ENCODE measurements at regions not wholly inside any gene's neighbourhood (a gene's known extent, or its start where the extent isn't known, plus 50 kb on each side); places are given as distances from the start of the nearest gene placed in this dataset.

GRCh38 chr14:71472356-71473340, 459.6 kb upstream of the RGS6 start:
- no peak for FAIRE-seq

GRCh38 chr14:71473843-71474242, 458.4 kb upstream of the RGS6 start:
- no peak for FAIRE-seq

- FAIRE-seq, result no peak
Measured at GRCh38 chr14:71474301-71475265, 457.6 kb upstream of the RGS6 start.

- FAIRE-seq, result no peak
Measured at GRCh38 chr14:71475916-71476315, 456.3 kb upstream of the RGS6 start.

GRCh38 chr14:71478542-71478941, 453.7 kb upstream of the RGS6 start:
- no peak for FAIRE-seq

GRCh38 chr14:71481021-71481654, 451.1 kb upstream of the RGS6 start:
- FAIRE-seq, result peak; percentile 50

- no peak for FAIRE-seq
Measured at GRCh38 chr14:71482671-71483070, 449.6 kb upstream of the RGS6 start.

GRCh38 chr14:71483154-71483553, 449.1 kb upstream of the RGS6 start:
- no peak for FAIRE-seq

GRCh38 chr14:71485833-71486232, 446.4 kb upstream of the RGS6 start:
- no peak for FAIRE-seq

- no peak for FAIRE-seq
Measured at GRCh38 chr14:71486279-71486678, 445.9 kb upstream of the RGS6 start.

GRCh38 chr14:71487449-71487848, 444.8 kb upstream of the RGS6 start:
- no peak for FAIRE-seq

- FAIRE-seq, result no peak
Measured at GRCh38 chr14:71487941-71488340, 444.3 kb upstream of the RGS6 start.

GRCh38 chr14:71488703-71489191, 443.5 kb upstream of the RGS6 start:
- FAIRE-seq, result no peak

- no peak for FAIRE-seq
Measured at GRCh38 chr14:71489742-71490141, 442.5 kb upstream of the RGS6 start.

GRCh38 chr14:71491931-71492330, 440.3 kb upstream of the RGS6 start:
- no peak for FAIRE-seq

GRCh38 chr14:71492346-71492745, 439.9 kb upstream of the RGS6 start:
- FAIRE-seq, result no peak

GRCh38 chr14:71497645-71498086, 434.6 kb upstream of the RGS6 start:
- no peak for FAIRE-seq

- no peak for FAIRE-seq
Measured at GRCh38 chr14:71498212-71498611, 434.0 kb upstream of the RGS6 start.

GRCh38 chr14:71499018-71499417, 433.2 kb upstream of the RGS6 start:
- no peak for FAIRE-seq

GRCh38 chr14:71507681-71508080, 424.5 kb upstream of the RGS6 start:
- FAIRE-seq, result no peak

GRCh38 chr14:71508901-71509300, 423.3 kb upstream of the RGS6 start:
- FAIRE-seq, result no peak

GRCh38 chr14:71511152-71511551, 421.1 kb upstream of the RGS6 start:
- no peak for FAIRE-seq

Measured in endometrium (tissue), 2 donors.